H1 (cell line): ENCODE measurements at regions not wholly inside any gene's neighbourhood (a gene's known extent, or its start where the extent isn't known, plus 50 kb on each side); places are given as distances from the start of the nearest gene placed in this dataset.

Experiments
- CTCF ChIA-PET: fragments of 300-600 bp; sonication (Branson Sonifier 250); formaldehyde crosslinking; loops from one replicate; lab custom pipeline; 2021; ENCODE audit not compliant: partially characterized antibody; lab: Charles Lee
- POLR2A ChIA-PET: fragments of 300-600 bp; sonication (Branson Sonifier 250); formaldehyde crosslinking; loops from one replicate; lab custom pipeline; 2021; ENCODE audit warnings: inconsistent platforms; ENCODE audit not compliant: partially characterized antibody; lab: Charles Lee
- DNase-seq, 2 experiments: peaks; one replicate each; pipeline versions ENCODE4 v3.0.0 to v3.0.0-alpha.2; 2010 to 2022; ENCODE audit warnings: low spot score in 2 of 2, low read depth in 1 of 2, mixed read lengths in 1 of 2
- FAIRE-seq: peaks from 2 replicates; lab custom pipeline; 2011; peaks lifted over from hg19 to GRCh38; lab: Jason Lieb, UNC
- H2AFZ ChIP-seq: 2 replicates; pipeline ENCODE4 v1.8.1; 2012; ENCODE audit warnings: low read length, inconsistent platforms
- H2AK5ac ChIP-seq: 2 replicates; pipeline ENCODE4 v1.6.1; 2013; ENCODE audit warnings: low read depth, low read length
- H2BK120ac ChIP-seq: replicated peaks from 2 replicates; pipeline ENCODE3; 2013; ENCODE audit warnings: low read depth, low read length, inconsistent platforms
- H2BK12ac ChIP-seq: 2 replicates; pipeline ENCODE4 v1.6.1; 2013; ENCODE audit warnings: low read depth, low read length
- H2BK15ac ChIP-seq: 2 replicates; pipeline ENCODE4 v1.6.1; 2013; ENCODE audit warnings: low read length
- H2BK20ac ChIP-seq: 2 replicates; pipeline ENCODE4 v1.6.1; 2013; ENCODE audit warnings: low read length
- H2BK5ac ChIP-seq: 2 replicates; pipeline ENCODE4 v1.6.1; 2013; ENCODE audit warnings: low read depth, low read length
- H3K14ac ChIP-seq: 2 replicates; pipeline ENCODE4 v1.6.1; 2013; ENCODE audit warnings: inconsistent platforms; ENCODE audit not compliant: insufficient read length
- H3K18ac ChIP-seq: 2 replicates; pipeline ENCODE4 v1.6.1; 2013; ENCODE audit warnings: low read length; ENCODE audit errors: extremely low read depth
- H3K23ac ChIP-seq: 2 replicates; pipeline ENCODE4 v1.6.1; 2013; ENCODE audit warnings: inconsistent platforms; ENCODE audit not compliant: insufficient read length
- H3K23me2 ChIP-seq: 2 replicates; pipeline ENCODE4 v1.6.1; 2013; ENCODE audit warnings: low read depth, low read length
- H3K27ac ChIP-seq: 2 replicates; pipeline ENCODE4 v1.6.1; 2011; ENCODE audit warnings: low read depth, low read length, inconsistent platforms
- H3K27me3 ChIP-seq, 4 experiments: replicated peaks in 1 of 4; 1 replicate in 1 of 4; 2 replicates in 3 of 4; pipeline versions ENCODE4 v1.6.1 to v1.8.1; 2011 to 2013; ENCODE audit warnings: low read length in 3 of 4, mild to moderate bottlenecking in 3 of 4, inconsistent platforms in 2 of 4, mixed read lengths in 2 of 4, moderate library complexity in 1 of 4; ENCODE audit not compliant: control insufficient read depth in 3 of 4, insufficient read depth in 3 of 4; ENCODE audit errors: extremely low read depth in 1 of 4
- H3K36me3 ChIP-seq, 4 experiments: 2 replicates each; pipeline versions ENCODE4 v1.6.1 to v1.8.1; 2011 to 2013; ENCODE audit warnings: mild to moderate bottlenecking in 4 of 4, low read length in 3 of 4, moderate library complexity in 2 of 4, control low read depth in 1 of 4, inconsistent platforms in 1 of 4; ENCODE audit not compliant: insufficient read depth in 4 of 4, control insufficient read depth in 2 of 4
- H3K4ac ChIP-seq: replicated peaks from 2 replicates; pipeline ENCODE3; 2013; ENCODE audit warnings: low read length, low read depth, mixed read lengths, inconsistent platforms; ENCODE audit not compliant: insufficient read length
- H3K4me1 ChIP-seq, 4 experiments: replicated peaks in 1 of 4; 1 replicate in 1 of 4; 2 replicates in 3 of 4; pipeline versions ENCODE4 v1.6.1 to v1.8.1; 2011 to 2013; ENCODE audit warnings: low read length in 3 of 4, inconsistent platforms in 2 of 4, mixed read lengths in 1 of 4; ENCODE audit not compliant: insufficient read depth in 4 of 4, control insufficient read depth in 3 of 4
- H3K4me2 ChIP-seq, 2 experiments: 2 replicates each; pipeline versions ENCODE4 v1.6.1 to v1.8.1; 2011 to 2013; ENCODE audit warnings: low read depth in 2 of 2, low read length in 2 of 2, control low read depth in 1 of 2, inconsistent platforms in 1 of 2, mild to moderate bottlenecking in 1 of 2; ENCODE audit not compliant: insufficient read depth in 1 of 2
- H3K4me3 ChIP-seq, 4 experiments: fragments of 200-600, 300-600 bp in 1 of 4; sonication (generic), shearing (Covaris generic), sonication (Bioruptor Twin) in 1 of 4; 2 replicates each; pipeline versions ENCODE4 v1.5.1 to v1.8.1; 2011 to 2016; ENCODE audit warnings: low read length in 4 of 4, low read depth in 3 of 4, control low read depth in 2 of 4, inconsistent platforms in 2 of 4, mild to moderate bottlenecking in 2 of 4, mixed read lengths in 1 of 4, moderate library complexity in 1 of 4; ENCODE audit not compliant: insufficient read depth in 2 of 4; ENCODE audit errors: extremely low read depth in 1 of 4
- H3K56ac ChIP-seq: replicated peaks from 2 replicates; pipeline ENCODE3; 2013; ENCODE audit warnings: low read depth, mild to moderate bottlenecking, mixed read lengths, low read length, inconsistent platforms; ENCODE audit not compliant: insufficient read length
- H3K79me1 ChIP-seq: 2 replicates; pipeline ENCODE4 v1.6.1; 2013; ENCODE audit warnings: low read depth, low read length, control low read depth
- H3K79me2 ChIP-seq, 2 experiments: 2 replicates each; pipeline versions ENCODE4 v1.6.1 to v1.8.1; 2012 to 2013; ENCODE audit warnings: low read length in 2 of 2, mild to moderate bottlenecking in 2 of 2, inconsistent platforms in 1 of 2; ENCODE audit not compliant: insufficient read depth in 2 of 2, control insufficient read depth in 1 of 2
- H3K9ac ChIP-seq, 4 experiments: replicated peaks in 1 of 4; 1 replicate in 1 of 4; 2 replicates in 3 of 4; pipeline versions ENCODE4 v1.6.1 to v1.8.1; 2011 to 2013; ENCODE audit warnings: low read depth in 3 of 4, low read length in 3 of 4, control low read depth in 2 of 4, mild to moderate bottlenecking in 2 of 4, moderate library complexity in 2 of 4, inconsistent platforms in 1 of 4; ENCODE audit errors: extremely low read depth in 1 of 4
- H3K9me3 ChIP-seq, 2 experiments: 2 replicates each; pipeline versions ENCODE4 v1.6.1 to v1.8.1; 2012 to 2013; ENCODE audit warnings: mild to moderate bottlenecking in 2 of 2, moderate library complexity in 2 of 2, control low read depth in 1 of 2, inconsistent platforms in 1 of 2, low read depth in 1 of 2, low read length in 1 of 2, mixed read lengths in 1 of 2; ENCODE audit not compliant: insufficient read depth in 2 of 2
- H4K20me1 ChIP-seq, 2 experiments: replicated peaks in 1 of 2; 2 replicates each; pipeline versions ENCODE3 to v1.8.1; 2011 to 2013; ENCODE audit warnings: inconsistent platforms in 2 of 2, low read length in 2 of 2, mild to moderate bottlenecking in 1 of 2; ENCODE audit not compliant: insufficient read depth in 2 of 2, control insufficient read depth in 1 of 2
- H4K5ac ChIP-seq: 2 replicates; pipeline ENCODE4 v1.6.1; 2013; ENCODE audit warnings: low read length, low read depth, mixed read lengths, inconsistent platforms; ENCODE audit not compliant: insufficient read length
- H4K8ac ChIP-seq: 2 replicates; pipeline ENCODE4 v1.8.0; 2013; ENCODE audit warnings: mild to moderate bottlenecking, moderate library complexity, low read length, inconsistent platforms; ENCODE audit not compliant: insufficient read depth; ENCODE audit errors: extremely low read depth
- H4K91ac ChIP-seq: replicated peaks from 2 replicates; pipeline ENCODE3; 2013; ENCODE audit warnings: low read length, mixed read lengths, inconsistent platforms; ENCODE audit not compliant: insufficient read length
- BCL11A ChIP-seq, 2 experiments: IDR thresholded peaks; one replicate each; pipeline ENCODE4 v1.6.1; 2011; ENCODE audit warnings: low read depth in 2 of 2, low read length in 2 of 2, mild to moderate bottlenecking in 2 of 2
- E2F6 ChIP-seq: IDR thresholded peaks from 2 replicates; pipeline ENCODE4 v1.6.1; 2012; ENCODE audit warnings: inconsistent platforms
- GABPA ChIP-seq: IDR thresholded peaks from 2 replicates; pipeline ENCODE4 v1.6.1; 2011; ENCODE audit warnings: mild to moderate bottlenecking, low read length, moderate library complexity, borderline replicate concordance; ENCODE audit not compliant: insufficient read depth
- GTF2F1 ChIP-seq: IDR thresholded peaks from 2 replicates; pipeline ENCODE4 v1.6.1; 2012; ENCODE audit warnings: low read depth, low read length, improper control_type of control experiment, borderline replicate concordance
- HDAC2 ChIP-seq, 2 experiments: fragments of 300-600 bp in 1 of 2; sonication (generic) in 1 of 2; IDR thresholded peaks; 2 replicates each; pipeline ENCODE4 v1.6.1; 2011 to 2012; ENCODE audit warnings: low read depth in 2 of 2, low read length in 2 of 2, mild to moderate bottlenecking in 2 of 2, moderate library complexity in 2 of 2, borderline replicate concordance in 1 of 2, inconsistent platforms in 1 of 2
- JUND ChIP-seq: IDR thresholded peaks from 2 replicates; pipeline ENCODE4 v1.6.1; 2011; ENCODE audit warnings: mild to moderate bottlenecking, improper control_type of control experiment, low read length
- NANOG ChIP-seq: IDR thresholded peaks from 2 replicates; pipeline ENCODE4 v1.6.1; 2011; ENCODE audit warnings: low read length, low read depth, mild to moderate bottlenecking, inconsistent platforms; ENCODE audit not compliant: insufficient read depth, poor library complexity, severe bottlenecking
- NRF1 ChIP-seq: IDR thresholded peaks from 2 replicates; pipeline ENCODE4 v1.6.1; 2011; ENCODE audit warnings: mild to moderate bottlenecking, low read depth, low read length, improper control_type of control experiment
- POLR2AphosphoS5 ChIP-seq: IDR thresholded peaks from 2 replicates; pipeline ENCODE4 v1.6.1; 2011; ENCODE audit warnings: low read depth, low read length
- RBBP5 ChIP-seq: IDR thresholded peaks from 2 replicates; pipeline ENCODE4 v1.7.1; 2012; ENCODE audit warnings: low read depth, mild to moderate bottlenecking, inconsistent platforms, low read length, moderate library complexity, borderline replicate concordance

- POLR2A ChIA-PET, result no interaction called here
These were observed 171.3 kb upstream of the PARD3B start for GRCh38 chr2:204373942-204374341.

More at GRCh38 chr2:204373942-204374341, 171.3 kb upstream of the PARD3B start:
- Histone ChIP-seq H3K18ac (no peak overlapping the region), H3K9me3 (peaks cover 3 to 5% of the 10 kb centered on the region in 2 experiments; a peak in 1 of 4 replicates), H2BK12ac (no peak overlapping the region), H3K4me2 (no peak overlapping the region), H2AFZ (no peak overlapping the region), H3K4ac (no peak overlapping the region), H3K4me3 (no peak overlapping the region), H3K27me3 (no peaks in the 10 kb centered on the region), H2BK120ac (no peak overlapping the region), H3K14ac (no peak overlapping the region), H4K8ac (no peak overlapping the region), H4K5ac (no peak overlapping the region), H4K91ac (no peak overlapping the region), H3K23me2 (no peaks in the 10 kb centered on the region), H3K9ac (no peak overlapping the region), H3K4me1 (peaks cover 0 to 4% (median 2%) of the 10 kb centered on the region in 4 experiments; a peak in 2 of 7 replicates), H3K79me2 (no peaks in the 10 kb centered on the region), H2AK5ac (no peak overlapping the region), H3K56ac (no peak overlapping the region), H3K79me1 (no peaks in the 10 kb centered on the region), H2BK5ac (no peak overlapping the region), H2BK20ac (no peak overlapping the region), H3K27ac (no peak overlapping the region), H4K20me1 (no peaks in the 10 kb centered on the region), H3K23ac (no peak overlapping the region), H3K36me3 (no peaks in the 10 kb centered on the region), H2BK15ac (no peak overlapping the region)
- FAIRE-seq, result no peak
- CTCF ChIA-PET, result no interaction called here
- no peak for TF ChIP-seq E2F6
- no peak for TF ChIP-seq GTF2F1
- TF ChIP-seq RBBP5, result no peak
- TF ChIP-seq POLR2AphosphoS5, result no peak
- no peak for TF ChIP-seq NRF1
- no peak for TF ChIP-seq HDAC2 (IDR thresholded peaks at IDR 0.05; ENCODE audit: borderline replicate concordance in 1 of 2, low read depth in 2 of 2, low read length in 2 of 2)
- TF ChIP-seq BCL11A (IDR thresholded peaks at IDR 0.05; ENCODE audit: low read depth in 2 of 2, low read length in 2 of 2), result no peak
- no peak for TF ChIP-seq JUND
- no peak for TF ChIP-seq NANOG
- no peak for TF ChIP-seq GABPA
- no peak for DNase-seq
